HG03039 (cell line): ENCODE measurements at regions not wholly inside any gene's neighbourhood (a gene's known extent, or its start where the extent isn't known, plus 50 kb on each side); places are given as distances from the start of the nearest gene placed in this dataset.
"Not testable (repeated sequence)": the region's sequence is repeated elsewhere in the genome, so short reads cannot be mapped to it uniquely, and the experiment has no call there.

Source experiments
- ATAC-seq: cut with Tn5 transposase; IDR thresholded peaks from one replicate; pipeline ENCODE4 v1.9.1; 2021; ENCODE audit warnings: mild to moderate bottlenecking, moderate library complexity; ENCODE audit not compliant: unreplicated experiment

DNA sequence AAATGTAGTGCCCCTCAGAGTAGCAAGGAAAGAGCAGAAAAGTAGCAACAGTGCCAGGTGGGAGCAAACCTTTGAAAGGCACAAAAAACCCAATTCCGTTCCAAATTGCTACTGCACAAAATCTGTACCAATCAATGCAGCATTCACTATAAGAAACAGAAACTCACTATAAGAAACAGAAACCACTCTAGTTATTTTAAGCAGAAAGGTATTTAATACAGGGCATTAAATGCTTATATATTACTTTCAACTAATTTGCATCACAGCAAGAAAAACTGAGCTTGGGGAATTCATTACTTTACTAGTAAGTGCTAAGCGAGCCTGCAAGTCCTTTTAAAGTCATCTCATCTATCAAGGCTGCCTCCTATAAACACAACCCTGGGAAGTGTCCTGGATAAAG is 116.5 kb upstream of the OLIG3 start:
- ATAC-seq = no peak

DNA sequence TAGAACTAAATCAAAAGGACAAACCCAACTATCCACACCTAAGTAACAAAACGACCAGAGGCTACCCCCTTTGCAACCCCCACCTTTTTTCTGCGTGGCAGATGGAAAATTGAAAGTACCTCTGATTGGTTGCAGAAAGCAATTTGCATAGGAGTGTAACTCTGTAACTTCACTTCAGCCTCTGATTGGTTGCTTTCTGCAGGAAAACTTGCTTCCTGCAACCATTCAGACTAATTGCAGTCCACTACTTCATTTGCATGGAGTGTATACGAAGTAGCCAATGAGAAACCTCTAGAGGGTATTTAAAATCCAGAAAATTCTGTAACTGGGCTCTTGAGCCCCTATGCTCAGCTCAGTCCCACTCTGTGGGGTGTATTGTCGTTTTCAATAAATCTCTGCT is 129.1 kb upstream of the OLIG3 start:
- no peak for ATAC-seq

DNA sequence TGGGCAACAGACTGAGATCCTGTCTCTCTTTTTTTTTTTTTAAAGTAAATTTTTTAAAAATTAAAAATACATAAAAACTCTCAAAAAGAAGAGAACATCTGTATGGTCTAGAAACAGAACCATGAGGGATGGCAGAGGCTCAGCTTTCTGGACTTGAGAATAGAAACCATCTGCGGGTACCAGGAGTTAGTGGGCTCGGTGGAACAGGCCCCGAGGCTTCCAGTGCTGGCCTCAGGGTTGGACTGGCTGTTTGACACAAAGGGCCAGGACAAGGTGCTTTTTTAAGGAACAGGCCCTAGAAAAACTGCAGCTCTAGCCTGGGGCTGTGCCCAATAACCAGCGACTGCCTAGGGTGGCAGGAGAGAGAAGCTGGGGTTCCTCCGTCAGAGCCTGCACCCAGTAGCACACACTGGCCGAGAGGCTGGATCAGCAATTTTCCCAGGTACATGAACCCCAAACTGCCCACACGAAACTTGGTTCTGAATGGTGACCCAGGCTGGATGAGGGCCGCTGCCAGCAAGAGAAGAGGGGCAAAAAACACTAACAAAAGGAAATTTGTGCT is 131.0 kb upstream of the OLIG3 start:
- ATAC-seq = no peak

DNA sequence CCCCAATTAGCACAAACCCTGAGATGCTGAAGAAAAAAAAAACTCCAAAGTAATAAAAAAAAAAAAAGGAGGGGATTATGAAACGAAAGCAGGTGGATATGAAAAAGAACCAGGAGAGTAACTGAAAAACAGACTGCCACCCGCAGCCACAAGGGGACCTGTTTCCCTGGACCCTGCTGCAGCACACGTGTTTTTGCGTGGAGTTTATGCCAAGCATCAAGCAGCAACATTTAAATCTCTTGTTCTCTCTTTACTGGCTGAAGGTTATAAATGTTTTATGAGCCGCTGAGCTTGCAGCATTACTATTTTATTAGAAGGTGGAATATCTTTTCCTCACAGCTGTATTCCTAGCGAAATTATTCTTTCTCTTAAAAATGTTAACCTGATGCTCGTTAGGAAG is 131.6 kb upstream of the OLIG3 start:
- ATAC-seq = no peak

DNA sequence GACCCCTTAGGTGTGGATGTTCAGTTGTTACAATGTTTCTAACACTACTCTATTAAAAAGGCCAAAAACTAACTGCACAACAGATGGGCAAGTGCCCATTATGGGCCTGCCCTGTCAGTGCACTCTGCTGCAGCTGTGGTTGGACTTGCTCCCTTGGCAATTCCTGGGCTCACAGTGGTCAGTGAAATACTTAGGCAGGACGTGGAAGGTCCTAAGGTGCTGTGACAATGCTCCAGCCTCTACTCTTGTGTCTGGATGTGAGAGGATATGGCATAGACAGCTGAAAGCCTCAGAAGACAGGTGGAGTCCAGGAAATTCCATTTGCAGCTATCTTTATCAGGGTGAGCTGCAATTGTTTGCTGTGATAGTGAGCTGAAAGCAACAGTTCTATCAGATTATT is 136.5 kb upstream of the OLIG3 start:
- no peak for ATAC-seq

DNA sequence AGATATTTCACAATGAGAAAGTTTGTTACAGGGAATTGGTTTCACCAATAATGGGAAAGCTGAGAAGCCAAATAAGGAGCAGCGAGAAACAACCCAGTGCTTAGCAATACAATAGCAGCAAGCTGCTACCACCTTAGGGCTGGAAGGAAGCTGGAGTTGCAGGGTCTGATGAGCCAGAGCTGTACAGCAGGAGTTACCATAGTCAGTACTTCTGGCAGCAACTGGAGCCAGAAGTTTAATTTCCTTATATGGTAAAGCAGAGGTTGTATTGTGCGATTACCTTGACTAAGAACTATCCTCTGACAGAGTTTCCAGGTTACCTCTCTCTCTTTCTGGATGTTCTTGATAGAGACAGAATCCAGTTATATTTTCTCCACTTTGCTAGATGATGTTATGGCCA is 137.1 kb upstream of the OLIG3 start:
- peak; percentile 49 for ATAC-seq

DNA sequence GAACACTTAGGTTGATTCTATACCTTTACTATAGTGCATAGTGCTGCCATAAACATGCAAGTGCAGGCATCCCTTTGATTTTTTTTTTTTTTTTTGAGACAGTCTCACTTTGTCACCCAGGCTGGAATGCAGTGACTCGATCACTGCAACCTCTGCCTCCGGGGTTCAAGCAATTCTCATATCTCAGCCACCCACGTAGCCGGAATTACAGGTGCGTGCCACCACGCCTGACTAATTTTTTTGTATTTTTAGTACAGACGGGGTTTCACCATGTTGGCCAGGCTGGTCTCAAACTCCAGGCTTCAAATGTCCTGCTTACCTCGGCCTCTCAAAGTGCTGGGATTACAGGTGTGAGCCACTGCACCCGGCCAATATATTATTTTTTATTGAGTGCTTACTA is 140.0 kb upstream of the OLIG3 start:
- not testable (repeated sequence) for ATAC-seq

DNA sequence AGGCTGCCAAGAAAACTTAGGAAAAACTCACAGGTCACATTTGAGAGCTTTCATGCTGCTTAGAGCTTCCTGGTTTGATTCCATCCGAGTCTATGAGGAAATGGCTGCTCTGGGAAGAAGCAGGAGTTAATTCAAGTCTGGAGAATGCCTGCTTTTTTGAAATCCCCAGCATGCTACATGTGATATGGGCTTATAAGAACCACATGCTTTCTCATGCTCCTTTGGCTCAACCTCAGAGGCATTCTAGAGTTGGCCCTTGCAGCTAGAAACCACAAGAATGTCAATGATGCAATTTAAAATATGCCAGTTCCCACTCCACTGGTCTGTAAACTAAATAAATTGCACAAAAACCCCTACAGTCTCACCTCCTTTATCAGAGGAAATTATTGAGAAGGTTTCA is 142.9 kb upstream of the OLIG3 start:
- no peak for ATAC-seq

DNA sequence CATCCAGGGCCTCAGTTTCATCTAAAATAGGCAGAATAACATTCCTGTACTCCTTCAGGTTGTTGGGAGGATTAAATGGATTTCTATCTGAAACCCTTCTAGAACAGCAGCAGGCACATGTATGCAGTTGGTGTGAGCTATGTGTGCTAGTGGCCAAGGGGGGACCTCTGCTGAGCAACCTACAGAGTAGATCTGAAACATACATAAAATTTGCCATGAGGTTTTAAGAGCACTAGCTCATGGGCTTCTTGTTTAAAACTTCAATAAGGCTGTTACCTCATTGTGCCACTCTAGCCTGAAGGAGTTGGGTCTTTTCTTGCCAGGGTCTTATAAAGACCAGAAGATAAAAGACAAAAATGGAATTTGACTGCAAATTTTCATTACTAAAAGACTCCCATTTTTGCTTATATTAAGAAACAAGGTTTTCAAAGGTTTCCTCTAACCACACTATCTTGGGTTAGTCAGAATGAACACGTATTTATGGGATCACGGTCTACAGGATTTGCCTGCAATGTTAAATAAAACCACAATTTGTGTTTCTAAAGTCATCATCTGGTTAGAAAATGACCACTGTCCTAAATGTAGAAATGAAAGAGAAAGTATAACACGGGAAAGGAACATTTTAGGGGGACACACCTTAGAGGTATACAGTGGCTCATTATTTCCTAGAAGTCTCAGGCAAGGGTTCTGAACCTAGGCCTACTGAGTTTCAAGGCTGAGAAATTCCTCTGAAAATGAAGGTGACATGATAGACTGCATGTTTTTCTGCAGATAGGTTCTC is 144.9 kb upstream of the OLIG3 start:
- no peak for ATAC-seq

DNA sequence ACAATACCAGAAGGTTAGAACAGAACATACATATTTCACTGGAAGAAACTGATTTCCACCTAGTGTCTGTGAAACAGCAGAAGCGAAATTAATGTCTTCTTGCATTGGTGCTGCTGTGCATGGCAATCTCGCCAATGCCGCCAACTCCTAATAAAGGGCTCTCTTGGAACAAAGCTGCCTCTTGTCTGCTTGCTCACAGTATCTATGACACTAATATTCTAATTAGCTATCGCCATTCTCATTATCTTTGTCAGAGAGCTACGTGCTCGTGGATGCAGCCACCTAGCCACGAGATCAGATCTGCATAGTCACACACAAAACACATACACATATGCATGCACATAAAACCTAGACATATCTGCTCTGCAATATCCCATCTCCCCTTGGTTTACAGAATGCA is 145.9 kb upstream of the OLIG3 start:
- no peak for ATAC-seq

DNA sequence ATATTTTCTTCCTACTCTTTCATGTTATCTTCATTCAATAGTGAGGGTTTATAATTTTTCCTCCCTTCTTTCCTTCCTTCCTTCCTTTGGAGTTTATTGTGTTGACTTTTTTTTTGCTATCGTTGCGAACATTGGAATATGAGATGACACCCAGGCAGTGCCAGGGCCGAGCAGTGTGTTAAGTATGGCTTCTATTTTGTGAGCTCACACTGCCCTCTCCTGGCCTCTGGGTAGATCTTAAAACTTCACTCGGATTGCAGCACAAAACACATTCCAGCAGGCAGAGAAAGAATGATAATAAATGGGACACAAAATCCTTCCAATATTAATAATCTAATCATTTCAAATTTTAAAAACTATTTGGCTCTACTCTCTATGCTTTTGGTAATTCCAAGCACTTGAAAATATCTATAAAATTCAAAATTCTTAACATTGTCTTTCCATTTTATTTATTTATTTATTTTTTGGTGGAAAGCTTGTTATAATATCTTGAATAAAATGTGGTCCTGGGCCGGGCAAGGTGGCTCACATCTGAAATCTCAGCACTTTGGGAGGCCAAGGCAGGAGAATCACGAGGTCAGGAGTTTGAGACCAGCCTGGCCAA is 147.4 kb upstream of the OLIG3 start:
- ATAC-seq = peak; percentile 72

DNA sequence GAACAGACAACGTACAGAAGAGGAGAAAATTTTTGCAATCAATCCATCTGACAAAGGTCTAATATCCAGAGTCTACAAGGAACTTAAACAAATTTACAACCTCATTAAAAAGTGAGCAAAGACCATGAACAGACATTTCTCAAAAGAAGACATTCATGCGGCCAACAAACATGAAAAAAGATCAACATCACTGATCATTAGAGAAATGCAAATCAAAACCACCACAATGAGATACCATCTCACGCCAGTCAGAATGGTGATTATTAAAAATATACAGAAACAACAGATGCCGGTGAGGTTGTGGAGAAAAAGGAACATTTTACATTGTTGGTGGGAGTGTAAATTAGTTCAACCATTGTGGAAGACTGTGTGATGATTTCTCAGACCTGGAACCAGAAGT is 149.0 kb upstream of the OLIG3 start:
- not testable (repeated sequence) for ATAC-seq

DNA sequence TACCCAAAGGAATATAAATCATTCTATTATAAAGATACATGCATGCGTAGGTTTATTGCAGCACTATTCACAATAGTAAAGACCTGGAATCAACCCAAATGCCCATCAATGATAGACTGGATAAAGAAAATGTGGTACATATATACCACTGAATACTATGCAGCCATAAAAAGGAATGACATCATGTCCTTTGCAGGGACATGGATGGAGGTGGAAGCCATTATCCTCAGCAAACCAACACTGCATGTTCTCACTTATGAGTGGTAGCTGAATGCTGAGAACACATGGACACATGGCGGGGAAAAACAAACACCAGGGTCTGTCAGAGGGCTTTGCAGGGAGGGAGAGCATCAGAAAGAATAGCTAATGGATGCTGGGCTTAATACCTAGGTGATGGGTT is 149.4 kb upstream of the OLIG3 start:
- ATAC-seq = not testable (repeated sequence)

DNA sequence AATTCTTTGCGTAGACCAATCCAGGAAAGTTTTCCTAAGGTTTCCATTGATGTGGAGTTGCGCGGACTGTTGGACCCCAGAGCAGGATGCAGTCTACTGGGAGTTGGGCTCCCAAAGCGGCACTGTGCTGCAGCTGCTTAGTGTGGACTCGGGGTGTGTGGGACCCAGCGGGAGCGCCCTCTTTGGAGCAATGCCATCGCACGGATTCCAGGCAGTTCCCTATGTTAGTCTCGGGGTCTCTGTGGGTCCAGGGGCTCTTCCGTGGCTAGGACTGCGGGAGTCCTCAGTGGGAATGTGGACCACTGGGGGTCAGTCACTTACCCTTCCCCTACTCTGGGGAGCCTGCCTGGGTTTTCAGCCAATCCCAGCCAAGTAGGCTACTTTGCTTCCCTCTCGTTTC is 151.7 kb upstream of the OLIG3 start:
- ATAC-seq = no peak

DNA sequence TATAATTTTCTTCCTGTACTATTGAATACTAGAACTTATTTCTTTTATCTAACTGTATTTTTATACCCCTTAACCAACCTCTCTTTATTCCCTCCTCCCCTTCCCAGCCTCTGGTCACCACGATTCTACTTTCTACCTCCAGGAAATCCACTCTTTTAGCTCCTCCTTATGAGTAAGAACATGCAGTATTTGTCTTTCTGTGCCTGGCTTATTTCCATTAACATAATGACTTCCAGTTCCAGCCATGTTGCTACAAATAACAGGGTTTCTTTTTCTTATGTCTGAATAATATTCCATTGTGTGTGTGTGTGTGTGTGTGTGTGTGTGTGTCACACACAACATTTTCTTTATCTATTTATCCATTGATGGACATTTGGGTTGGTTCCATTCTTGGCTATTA is 152.3 kb upstream of the OLIG3 start:
- ATAC-seq = no peak

DNA sequence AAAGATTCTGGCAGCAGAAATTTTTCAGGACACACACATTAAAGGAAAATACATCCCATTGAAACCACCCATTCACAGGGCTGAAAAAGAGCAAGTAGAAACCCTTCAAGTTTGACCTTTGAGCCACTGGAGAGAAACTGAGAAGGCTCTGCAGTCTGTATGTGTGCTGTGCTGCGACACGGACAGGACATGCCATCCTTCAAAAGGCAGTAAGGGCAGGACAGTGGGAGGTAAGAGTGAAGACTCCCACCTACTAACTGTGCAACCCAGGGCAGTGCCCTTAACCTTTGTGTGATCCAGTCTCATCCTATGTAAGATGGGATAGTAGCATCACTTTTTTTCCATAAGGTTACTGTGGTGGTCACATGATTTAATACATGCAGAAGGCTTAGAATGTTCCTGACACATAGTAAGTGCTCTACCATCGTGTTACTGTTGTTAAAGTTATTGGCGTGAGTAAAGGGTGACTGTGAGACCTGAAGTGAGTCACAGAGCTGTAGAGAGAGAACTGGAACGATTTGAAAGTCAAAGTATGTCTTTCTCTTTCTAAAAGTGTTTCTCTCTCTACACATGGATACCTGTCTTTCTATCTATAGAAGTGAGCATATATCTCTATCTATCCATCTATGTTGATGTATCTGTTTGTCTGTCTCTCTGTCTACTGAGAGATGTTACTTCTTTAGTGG is 153.7 kb upstream of the OLIG3 start:
- peak; percentile 56 for ATAC-seq

DNA sequence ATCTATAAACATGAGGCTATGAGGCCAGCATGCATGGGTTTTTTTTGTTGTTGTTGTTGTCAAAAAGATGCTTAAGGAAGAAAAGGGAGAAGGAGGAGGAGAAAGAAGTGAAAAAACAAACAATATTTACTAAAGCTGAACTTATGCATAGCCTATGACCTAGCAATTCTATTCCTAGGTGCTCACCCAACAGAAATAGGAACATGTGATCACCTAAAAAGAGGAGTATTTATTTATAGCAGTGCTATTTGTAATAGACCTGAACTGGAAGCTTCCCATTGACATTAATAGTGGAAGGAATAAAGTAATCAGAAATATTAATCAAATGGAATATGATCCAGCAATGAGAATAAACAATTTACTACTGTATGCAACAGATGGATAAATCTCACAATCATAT is 156.5 kb upstream of the OLIG3 start:
- ATAC-seq = no peak

DNA sequence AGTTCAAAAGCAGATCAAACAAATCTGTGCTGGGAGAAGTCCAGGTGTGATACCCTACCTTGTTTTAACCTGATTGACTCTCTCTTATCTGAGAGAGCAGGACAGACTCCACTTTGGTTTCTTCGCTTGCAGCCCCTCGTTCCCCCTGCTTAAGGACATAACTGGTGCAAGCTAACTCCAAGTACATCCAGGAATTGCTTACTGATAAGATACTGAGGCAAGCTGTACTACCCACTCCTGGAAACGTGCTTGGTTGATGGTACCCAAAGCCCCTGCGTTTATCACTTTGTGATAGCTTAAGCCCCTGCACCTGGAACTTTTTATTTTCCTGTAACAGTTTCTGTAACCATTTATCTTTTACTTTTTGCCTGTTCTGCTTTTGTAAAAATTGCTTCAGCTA is 157.0 kb upstream of the OLIG3 start:
- ATAC-seq = no peak

DNA sequence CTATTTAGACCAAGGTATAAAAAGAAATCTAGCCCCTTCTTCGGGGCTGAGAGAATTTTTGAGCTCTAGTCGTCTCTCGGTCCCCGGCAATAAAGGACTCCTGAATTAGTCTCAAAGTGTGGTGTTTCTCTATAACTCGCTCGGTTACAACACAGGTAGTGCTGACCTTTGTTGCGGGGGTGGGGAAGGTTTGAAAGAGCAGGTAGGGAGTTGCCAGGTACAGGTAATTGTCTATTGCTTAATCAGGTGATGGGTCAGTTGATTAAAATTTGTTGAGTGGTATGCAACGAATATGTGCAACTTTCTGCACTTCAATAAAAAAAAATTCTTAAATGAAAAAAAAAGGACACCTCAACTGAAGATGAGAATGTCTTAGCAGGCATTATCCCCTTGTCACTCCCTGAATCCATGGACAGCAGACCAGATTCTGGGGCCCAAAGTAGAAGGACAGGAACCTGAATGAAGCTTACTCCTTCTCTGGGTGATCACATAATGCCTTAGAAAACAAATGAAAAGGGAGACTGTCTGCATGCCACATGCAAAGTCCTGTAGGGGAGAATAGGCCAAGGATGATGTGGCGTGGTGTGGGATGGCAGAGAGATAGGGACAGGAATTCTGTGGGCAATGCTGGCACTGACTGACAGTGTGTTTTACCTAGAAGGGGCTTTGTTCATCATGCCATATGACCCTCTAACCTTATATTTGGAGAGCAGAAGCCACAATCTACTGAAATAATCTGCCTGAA is 157.6 kb upstream of the OLIG3 start:
- no peak for ATAC-seq

DNA sequence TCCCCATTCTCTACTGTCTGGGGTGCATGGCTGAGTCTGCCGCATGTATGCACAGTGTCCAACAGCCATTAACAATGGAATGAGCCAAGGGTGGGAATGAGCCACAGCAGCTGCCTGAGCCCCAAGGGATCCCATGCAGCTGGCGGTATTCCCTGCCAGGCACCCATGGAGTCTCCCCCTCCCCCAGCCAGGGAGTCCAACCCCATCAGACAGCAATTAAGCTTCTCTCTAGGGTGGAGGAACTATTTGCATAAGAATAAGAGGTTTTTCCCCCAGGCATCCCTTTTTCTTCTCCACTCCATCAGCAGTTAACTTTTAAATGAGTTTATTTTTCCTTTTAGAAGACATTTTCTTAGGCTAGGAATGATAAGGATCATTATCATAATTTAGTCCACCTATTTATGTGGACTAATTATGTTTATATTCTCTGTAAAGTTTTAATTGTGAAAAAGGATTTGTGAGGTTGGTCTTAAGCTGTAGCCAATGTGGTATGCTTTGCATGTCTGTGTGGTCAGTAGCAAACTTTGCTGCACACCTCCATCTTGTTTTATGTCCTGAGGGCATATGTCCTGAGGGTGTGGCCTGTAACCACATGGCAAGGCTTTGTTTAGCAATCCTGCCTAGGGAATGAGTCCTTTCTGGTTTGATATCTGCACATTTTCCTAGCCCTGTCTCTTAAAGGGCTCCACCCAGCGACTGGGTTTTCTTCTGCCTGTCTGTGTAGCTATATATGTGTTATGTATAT is 158.9 kb upstream of the OLIG3 start:
- ATAC-seq = no peak

DNA sequence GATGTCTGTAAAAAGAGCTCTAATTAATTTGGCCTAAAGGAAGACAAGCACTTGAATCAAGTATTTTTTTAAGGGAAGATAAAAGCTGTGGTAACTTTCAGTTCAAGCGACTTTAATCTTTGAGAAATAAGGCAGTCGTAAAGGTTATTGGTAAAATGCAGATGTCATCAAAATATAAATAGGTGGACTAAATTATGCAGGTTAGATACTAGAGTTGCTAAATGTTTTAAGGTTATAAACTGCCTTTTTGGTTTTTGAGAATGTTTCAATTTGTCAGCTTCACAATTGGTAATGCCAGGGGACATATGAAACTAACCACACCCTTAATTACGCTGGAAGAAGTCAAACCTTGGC is 159.5 kb upstream of the OLIG3 start:
- ATAC-seq = no peak
